H1 (cell line): ENCODE measurements at regions not wholly inside any gene's neighbourhood (a gene's known extent, or its start where the extent isn't known, plus 50 kb on each side); places are given as distances from the start of the nearest gene placed in this dataset.

ENCODE experiments used
- CHD2 ChIP-seq: IDR thresholded peaks from 2 replicates; pipeline ENCODE4 v1.6.1; 2012; ENCODE audit warnings: low read length, improper control_type of control experiment
- CTCF ChIP-seq, 3 experiments: IDR thresholded peaks; 1 replicate in 2 of 3; 2 replicates in 1 of 3; pipeline versions ENCODE4 v1.5.1 to v1.6.1; 2011; ENCODE audit warnings: low read length in 3 of 3, mild to moderate bottlenecking in 3 of 3, inconsistent platforms in 2 of 3, low read depth in 1 of 3, moderate library complexity in 1 of 3; ENCODE audit not compliant: insufficient read depth in 1 of 3; ENCODE audit errors: control extremely low read depth in 1 of 3
- EZH2 ChIP-seq: fragments of 200-600 bp; sonication (generic); IDR thresholded peaks from 2 replicates; pipeline ENCODE4 v1.7.1; 2012; ENCODE audit warnings: low read depth, mild to moderate bottlenecking, moderate library complexity, low read length, inconsistent platforms; ENCODE audit not compliant: severe bottlenecking
- GABPA ChIP-seq: IDR thresholded peaks from 2 replicates; pipeline ENCODE4 v1.6.1; 2011; ENCODE audit warnings: mild to moderate bottlenecking, low read length, moderate library complexity, borderline replicate concordance; ENCODE audit not compliant: insufficient read depth
- POLR2AphosphoS5 ChIP-seq: IDR thresholded peaks from 2 replicates; pipeline ENCODE4 v1.6.1; 2011; ENCODE audit warnings: low read depth, low read length
- TBP ChIP-seq: IDR thresholded peaks from 2 replicates; pipeline ENCODE4 v1.6.1; 2011; ENCODE audit warnings: low read depth, low read length, improper control_type of control experiment
- TCF12 ChIP-seq: IDR thresholded peaks from 2 replicates; pipeline ENCODE4 v1.6.1; 2011; ENCODE audit warnings: low read depth, mild to moderate bottlenecking, low read length
- TEAD4 ChIP-seq: IDR thresholded peaks from 2 replicates; pipeline ENCODE4 v1.6.1; 2012; ENCODE audit warnings: low read depth, low read length, inconsistent platforms, mixed read lengths

GRCh38 chr18:22846697-22847096 is 86.4 kb upstream of the RBBP8 start:
- TF ChIP-seq CHD2 (no peak), CTCF (IDR thresholded peaks at IDR 0.05; ENCODE audit: control extremely low read depth in 1 of 3, insufficient read depth in 1 of 3, low read depth in 1 of 3, low read length in 3 of 3) (no peak), GABPA (no peak), EZH2 (no peak), POLR2AphosphoS5 (no peak), TBP (no peak), TCF12 (no peak), TEAD4 (no peak)
